HCT116 (cell line): ENCODE measurements at regions not wholly inside any gene's neighbourhood (a gene's known extent, or its start where the extent isn't known, plus 50 kb on each side); places are given as distances from the start of the nearest gene placed in this dataset.
A peak's percentile ranks its signal among the peaks of the same experiment; 100 is the strongest.

ENCODE experiments used
- ATAC-seq: fragments of 200-7000 bp; cut with Tn5 transposase; 2 replicates; pipeline ENCODE4 v1.9.1; 2020; ENCODE audit warnings: mild to moderate bottlenecking, moderate library complexity
- BruUV-seq: library from RNA; stranded (reverse); fragments of 400-500 nt; replicated peaks from 2 replicates; lab custom pipeline; 2021; lab: Mats Ljungman, UMichigan
- CTCF ChIA-PET: fragments of 300-600 bp; sonication (Branson Sonifier 250); formaldehyde crosslinking; loops from one replicate; lab custom pipeline; 2021; ENCODE audit warnings: antibody characterized with exemption; lab: Charles Lee
- POLR2A ChIA-PET: fragments of 300-600, 350-600 bp; sonication (Branson Sonifier 250); formaldehyde crosslinking; loops from one replicate; lab custom pipeline; 2021; ENCODE audit warnings: antibody characterized with exemption; lab: Charles Lee
- RAD21 ChIA-PET, 2 experiments: fragments of 300-600 bp; sonication (Branson Sonifier 250); formaldehyde crosslinking; loops; one replicate each; lab custom pipeline; 2023; ENCODE audit warnings: low total read pairs in 2 of 2; ENCODE audit not compliant: uncharacterized antibody in 2 of 2, unreplicated experiment in 2 of 2, low non-redundant PET in 1 of 2; lab: Charles Lee
- DNase-seq: peaks from one replicate; pipeline ENCODE4 v3.0.0-alpha.2; 2010; ENCODE audit warnings: low read depth, low spot score
- H2AFZ ChIP-seq: fragments of 200-600 bp; shearing (Covaris generic), sonication (generic); 2 replicates; pipeline ENCODE4 v1.6.1; 2017; ENCODE audit warnings: low read depth, mixed run types, mixed read lengths, antibody characterized with exemption, low read length; ENCODE audit not compliant: poor library complexity, severe bottlenecking
- H3K27ac ChIP-seq: 2 replicates; pipeline ENCODE4 v1.5.1; 2012; ENCODE audit warnings: low read depth, low read length
- H3K27me3 ChIP-seq: fragments of 200-600 bp; sonication (generic); 2 replicates; pipeline ENCODE4 v1.6.1; 2016; ENCODE audit warnings: mixed run types, low read length, mixed read lengths; ENCODE audit not compliant: insufficient read depth
- H3K36me3 ChIP-seq, 2 experiments: fragments of 200-500 bp in 1 of 2; fragments of 200-600 bp in 1 of 2; sonication (Bioruptor generic) in 1 of 2; sonication (generic) in 1 of 2; 2 replicates each; pipeline versions ENCODE4 v1.5.1 to v1.6.1; 2014 to 2016; ENCODE audit warnings: low read length in 2 of 2, inconsistent platforms in 1 of 2, mixed read lengths in 1 of 2, mixed run types in 1 of 2; ENCODE audit not compliant: insufficient read depth in 2 of 2, control insufficient read depth in 1 of 2
- H3K4me1 ChIP-seq, 2 experiments: fragments of 200-600 bp in 1 of 2; sonication (generic) in 1 of 2; 2 replicates each; pipeline versions ENCODE4 v1.5.1 to v1.6.1; 2012 to 2017; ENCODE audit warnings: low read length in 2 of 2, inconsistent platforms in 1 of 2, mild to moderate bottlenecking in 1 of 2, mixed read lengths in 1 of 2, mixed run types in 1 of 2, moderate library complexity in 1 of 2; ENCODE audit not compliant: insufficient read depth in 2 of 2, control insufficient read depth in 1 of 2
- H3K4me2 ChIP-seq: fragments of 200-600 bp; sonication (generic); 2 replicates; pipeline ENCODE4 v1.6.1; 2017; ENCODE audit warnings: mixed run types, low read length, mixed read lengths
- H3K4me3 ChIP-seq, 2 experiments: fragments of 200-600 bp in 1 of 2; sonication (generic) in 1 of 2; replicated peaks in 1 of 2; 2 replicates each; pipeline ENCODE4 v1.5.1; 2011 to 2016; ENCODE audit warnings: low read length in 2 of 2, control low read depth in 1 of 2, low read depth in 1 of 2, mild to moderate bottlenecking in 1 of 2, mixed read lengths in 1 of 2, mixed run types in 1 of 2
- H3K79me2 ChIP-seq: fragments of 200-600 bp; sonication (generic); 2 replicates; pipeline ENCODE4 v1.6.1; 2017; ENCODE audit warnings: mild to moderate bottlenecking, mixed run types, low read length, moderate library complexity, mixed read lengths; ENCODE audit not compliant: insufficient read depth
- H3K9ac ChIP-seq: fragments of 200-600 bp; sonication (generic); 2 replicates; pipeline ENCODE4 v1.6.1; 2016; ENCODE audit warnings: low read length, mixed read lengths
- H3K9me2 ChIP-seq: fragments of 200-600 bp; sonication (generic), shearing (Covaris generic); 2 replicates; pipeline ENCODE4 v1.6.1; 2017; ENCODE audit warnings: mixed run types, mild to moderate bottlenecking, moderate library complexity; ENCODE audit not compliant: insufficient read depth
- H3K9me3 ChIP-seq, 2 experiments: fragments of 200-500 bp in 1 of 2; fragments of 200-600 bp in 1 of 2; sonication (Bioruptor generic) in 1 of 2; sonication (generic) in 1 of 2; 2 replicates each; pipeline ENCODE4 v1.6.1; 2014 to 2017; ENCODE audit warnings: low read length in 2 of 2, mixed read lengths in 2 of 2, inconsistent platforms in 1 of 2, low read depth in 1 of 2, mild to moderate bottlenecking in 1 of 2, mixed run types in 1 of 2, moderate library complexity in 1 of 2; ENCODE audit not compliant: control insufficient read depth in 1 of 2, insufficient read depth in 1 of 2
- H4K20me1 ChIP-seq: fragments of 200-600 bp; sonication (generic), shearing (Covaris generic); 2 replicates; pipeline ENCODE4 v1.6.1; 2017; ENCODE audit warnings: mixed run types, mild to moderate bottlenecking, moderate library complexity; ENCODE audit not compliant: insufficient read depth
- ELF1 ChIP-seq: IDR thresholded peaks from 2 replicates; pipeline ENCODE4 v1.6.1; 2012; ENCODE audit warnings: low read depth, borderline replicate concordance
- ZNF274 ChIP-seq: fragments of 200-500 bp; sonication (Bioruptor generic); IDR thresholded peaks from 2 replicates; pipeline ENCODE4 v1.6.1; 2014; ENCODE audit warnings: mild to moderate bottlenecking, low read depth, low read length, inconsistent platforms
- intact Hi-C: fragments of 100-400 bp; cut with micrococcal nuclease; formaldehyde crosslinking; loops from 2 replicates; pipeline ENCODE4 v1.10.0; 2022
- TF ChIP-seq, protein P1 (sequence below): IDR thresholded peaks from 2 replicates; pipeline ENCODE4 v1.6.1; 2012

DNA sequence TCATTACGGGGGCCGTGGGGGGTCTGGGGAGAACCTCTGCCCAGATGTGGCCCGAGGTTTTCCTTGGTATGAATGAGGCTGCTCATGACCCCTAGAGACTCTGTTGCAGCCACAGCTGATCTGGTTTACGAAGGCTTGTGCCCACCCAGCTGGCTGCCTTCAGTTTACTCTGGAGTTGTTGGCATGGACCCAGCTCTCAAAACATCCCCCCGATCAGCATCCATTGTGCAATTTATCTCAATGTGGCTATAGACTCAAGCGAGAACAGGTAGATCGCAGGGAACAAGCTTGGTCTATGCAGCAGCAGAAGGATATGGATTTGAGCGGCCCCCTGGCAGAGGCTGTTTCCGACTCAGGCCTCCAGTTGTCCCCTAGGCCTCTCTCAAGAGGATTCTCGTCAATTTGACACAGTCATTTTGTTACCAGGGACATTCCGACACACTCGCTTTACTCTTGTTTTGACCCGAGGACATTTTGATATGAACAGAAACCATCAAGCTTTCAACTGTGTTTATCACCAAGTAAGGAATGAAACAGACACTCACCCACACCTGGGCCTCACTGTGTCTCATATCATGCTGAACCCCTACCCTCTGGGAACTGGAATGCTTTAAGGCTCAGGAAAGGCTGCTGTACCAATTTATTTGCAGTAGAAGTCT is 161.5 kb downstream of the KATNAL1 start:
- TF ChIP-seq, protein P1, sequence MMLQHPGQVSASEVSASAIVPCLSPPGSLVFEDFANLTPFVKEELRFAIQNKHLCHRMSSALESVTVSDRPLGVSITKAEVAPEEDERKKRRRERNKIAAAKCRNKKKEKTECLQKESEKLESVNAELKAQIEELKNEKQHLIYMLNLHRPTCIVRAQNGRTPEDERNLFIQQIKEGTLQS = no peak
- H3K4me2 ChIP-seq = no peak overlapping the region
- ATAC-seq (no peak), DNase-seq (no peak)
- peaks cover 0 to 3% of the 10 kb centered on the region in 2 experiments; a peak in 1 of 4 replicates for H3K9me3 ChIP-seq
- intact Hi-C loops = no loop called here
- H3K9me2 ChIP-seq = no peaks in the 10 kb centered on the region
- no peaks in the 10 kb centered on the region for H3K36me3 ChIP-seq
- H3K4me1 ChIP-seq = peaks cover 20 to 26% of the 10 kb centered on the region in 2 experiments
- H4K20me1 ChIP-seq = no peaks in the 10 kb centered on the region
- no peak overlapping the region for H3K9ac ChIP-seq
- no peaks in the 10 kb centered on the region for H3K79me2 ChIP-seq
- ChIA-PET RAD21 (no interaction called here), POLR2A (interaction anchor here (1.0 kb wide), 1 partner anchor 13 kb away, joined by 4 read pairs; no protein-coding TSS in a partner anchor), CTCF (no interaction called here)
- H3K27me3 ChIP-seq = no peaks in the 10 kb centered on the region
- no peak overlapping the region for H3K4me3 ChIP-seq
- no peak overlapping the region for H2AFZ ChIP-seq
- H3K27ac ChIP-seq = no peak overlapping the region
- no TSS peak for BruUV-seq

DNA sequence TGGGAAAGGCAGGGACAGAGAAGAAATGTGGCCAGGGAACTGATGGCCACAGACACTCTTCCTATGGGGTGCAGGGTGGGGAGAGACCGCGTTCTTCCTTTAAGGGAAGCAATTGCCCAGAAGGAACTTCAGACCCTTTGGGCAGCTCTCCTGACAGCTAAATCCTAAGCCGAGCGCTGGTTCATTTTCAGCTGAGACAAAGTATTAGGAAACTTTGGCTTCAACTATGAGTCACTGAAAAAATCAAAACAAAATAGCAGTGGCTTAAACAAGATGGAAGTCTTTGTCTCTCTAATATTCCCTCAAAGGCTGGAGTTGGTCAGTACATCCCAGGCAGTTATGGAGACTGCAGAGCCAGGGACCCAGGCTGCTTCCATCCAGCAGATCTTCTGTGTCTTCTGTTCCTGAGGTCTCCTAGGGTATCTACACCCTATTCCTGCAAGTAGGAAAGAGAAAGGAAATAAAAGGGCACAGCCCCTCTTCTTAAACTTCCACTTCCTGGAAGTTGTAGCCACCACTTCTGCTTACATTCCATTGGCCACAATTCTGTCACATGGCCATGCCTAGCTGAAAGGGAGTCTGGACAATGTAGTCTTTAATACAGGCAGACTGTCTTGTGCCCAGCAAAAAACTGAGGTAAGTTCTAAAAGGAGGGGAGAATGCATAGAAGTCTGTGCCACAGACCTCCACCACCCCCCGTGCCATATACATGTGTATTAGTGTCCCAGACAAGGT is 163.5 kb downstream of the KATNAL1 start:
- H4K20me1 ChIP-seq = no peaks in the 10 kb centered on the region
- no peak overlapping the region for H3K4me2 ChIP-seq
- no TSS peak for BruUV-seq
- intact Hi-C loops = no loop called here
- H3K4me1 ChIP-seq = peaks cover 20 to 26% of the 10 kb centered on the region in 2 experiments
- H3K9me3 ChIP-seq = peaks cover 0 to 3% of the 10 kb centered on the region in 2 experiments; a peak in 1 of 4 replicates
- H2AFZ ChIP-seq = no peak overlapping the region
- ChIA-PET CTCF (no interaction called here), POLR2A (no interaction called here), RAD21 (interaction anchor here in 1 of 2 experiments (1.2 kb wide), 1 partner anchor 11 kb away, joined by 5 read pairs; no protein-coding TSS in a partner anchor)
- H3K79me2 ChIP-seq = no peaks in the 10 kb centered on the region
- TF ChIP-seq ELF1 (peak; percentile 29), ZNF274 (no peak)
- H3K4me3 ChIP-seq = no peak overlapping the region
- DNase-seq (no peak), ATAC-seq (no peak)
- no peaks in the 10 kb centered on the region for H3K9me2 ChIP-seq
- H3K27ac ChIP-seq = no peak overlapping the region
- no peak overlapping the region for H3K9ac ChIP-seq
- H3K27me3 ChIP-seq = no peaks in the 10 kb centered on the region
- H3K36me3 ChIP-seq = no peaks in the 10 kb centered on the region
